OCI-LY7 (cell line): ENCODE measurements at regions not wholly inside any gene's neighbourhood (a gene's known extent, or its start where the extent isn't known, plus 50 kb on each side); places are given as distances from the start of the nearest gene placed in this dataset.
"Not testable (repeated sequence)": the region's sequence is repeated elsewhere in the genome, so short reads cannot be mapped to it uniquely, and the experiment has no call there.

ENCODE experiments used
- BruUV-seq: library from RNA; stranded (reverse); fragments of 400-500 nt; replicated peaks from 2 replicates; lab custom pipeline; 2021; lab: Mats Ljungman, UMichigan
- CTCF ChIA-PET: fragments of 300-600 bp; sonication (Branson Sonifier 250); formaldehyde crosslinking; loops from one replicate; lab custom pipeline; 2022; ENCODE audit warnings: antibody characterized with exemption; ENCODE audit not compliant: unreplicated experiment; lab: Charles Lee
- POLR2A ChIA-PET: fragments of 300-600 bp; sonication (Branson Sonifier 250); formaldehyde crosslinking; loops from one replicate; lab custom pipeline; 2022; ENCODE audit warnings: antibody characterized with exemption; lab: Charles Lee
- DNase-seq: peaks from one replicate; pipeline ENCODE4 v3.0.0-alpha.2; 2015; ENCODE audit warnings: low spot score
- H2AFZ ChIP-seq: fragments of 200-600 bp; sonication (generic), shearing (Covaris generic); 2 replicates; pipeline ENCODE4 v1.6.1; 2014; ENCODE audit warnings: mild to moderate bottlenecking, antibody characterized with exemption, low read length, moderate library complexity
- H3K27ac ChIP-seq: fragments of 200-600 bp; sonication (generic); 2 replicates; pipeline ENCODE4 v1.5.1; 2014; ENCODE audit warnings: mixed run types, low read depth, mild to moderate bottlenecking, moderate library complexity, low read length, inconsistent platforms; ENCODE audit not compliant: poor library complexity, severe bottlenecking
- H3K36me3 ChIP-seq: fragments of 200-600 bp; sonication (generic); 2 replicates; pipeline ENCODE4 v1.6.1; 2014; ENCODE audit warnings: mild to moderate bottlenecking, antibody characterized with exemption, low read length, moderate library complexity, mixed read lengths; ENCODE audit not compliant: insufficient read depth
- H3K4me1 ChIP-seq: fragments of 200-600 bp; sonication (generic); 2 replicates; pipeline ENCODE4 v1.5.1; 2014; ENCODE audit warnings: mild to moderate bottlenecking, low read length; ENCODE audit not compliant: insufficient read depth, poor library complexity, severe bottlenecking
- H3K4me2 ChIP-seq: fragments of 200-600 bp; sonication (generic); 2 replicates; pipeline ENCODE4 v1.6.1; 2014; ENCODE audit warnings: mild to moderate bottlenecking, low read length
- H3K4me3 ChIP-seq: fragments of 200-600 bp; sonication (generic); 2 replicates; pipeline ENCODE4 v1.5.1; 2014; ENCODE audit warnings: mild to moderate bottlenecking, low read depth, low read length; ENCODE audit not compliant: poor library complexity, severe bottlenecking
- H3K79me2 ChIP-seq: fragments of 200-600 bp; sonication (generic); 2 replicates; pipeline ENCODE4 v1.6.1; 2016; ENCODE audit warnings: low read depth, mild to moderate bottlenecking, low read length, moderate library complexity, mixed read lengths; ENCODE audit not compliant: insufficient read depth
- H3K9me2 ChIP-seq: fragments of 200-600 bp; sonication (generic); 2 replicates; pipeline ENCODE4 v1.6.1; 2016; ENCODE audit warnings: mild to moderate bottlenecking, low read length, mixed read lengths; ENCODE audit not compliant: insufficient read depth
- H3K9me3 ChIP-seq: fragments of 200-600 bp; sonication (generic); 2 replicates; pipeline ENCODE4 v1.6.1; 2014; ENCODE audit warnings: mild to moderate bottlenecking, mixed run types, low read length, mixed read lengths
- H4K20me1 ChIP-seq: fragments of 200-600 bp; sonication (generic); 2 replicates; pipeline ENCODE4 v1.6.1; 2014; ENCODE audit warnings: mild to moderate bottlenecking, antibody characterized with exemption, low read length, moderate library complexity, mixed read lengths; ENCODE audit not compliant: insufficient read depth
- EZH2phosphoT487 ChIP-seq: fragments of 200-600 bp; sonication (generic); IDR thresholded peaks from 2 replicates; pipeline ENCODE4 v1.6.1; 2018; ENCODE audit warnings: low read depth, borderline replicate concordance, mild to moderate bottlenecking, mixed run types, antibody characterized with exemption, low read length, moderate library complexity, mixed read lengths
- intact Hi-C: fragments of 100-400 bp; cut with micrococcal nuclease; formaldehyde crosslinking; loops from one replicate; pipeline ENCODE4 v1.10.0; 2022; ENCODE audit not compliant: unreplicated experiment
- TF ChIP-seq, protein P1 (sequence below): fragments of 200-600 bp; sonication (generic); conservative IDR thresholded peaks from 2 replicates; pipeline ENCODE4 v1.5.1; 2014; ENCODE audit warnings: mild to moderate bottlenecking, antibody characterized with exemption, low read length, moderate library complexity, mixed read lengths

DNA sequence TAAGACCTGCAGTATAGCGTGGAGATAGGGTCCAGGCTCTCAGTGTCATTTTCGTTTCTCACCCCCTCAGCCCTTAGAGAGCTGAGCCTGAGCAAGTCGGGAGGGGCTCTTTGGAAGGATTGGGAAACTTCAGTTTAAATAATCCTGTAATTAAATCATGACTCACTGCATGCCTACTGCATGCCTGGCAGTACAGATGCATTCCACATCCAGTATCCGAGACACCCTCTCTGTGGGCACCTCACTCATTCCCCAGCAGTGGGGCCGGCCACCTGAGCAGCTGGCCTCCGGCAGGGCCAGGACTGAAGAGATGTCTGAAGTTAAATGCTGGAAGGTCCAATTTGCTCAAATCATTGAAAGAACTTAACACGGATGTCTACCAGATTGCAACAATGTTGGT is 316.6 kb downstream of the THBS2 start:
- no peaks in the 10 kb centered on the region for H3K4me1 ChIP-seq
- CTCF ChIA-PET: no interaction called here
- no peaks in the 10 kb centered on the region for H3K9me2 ChIP-seq
- no peak overlapping the region for H2AFZ ChIP-seq
- no peaks in the 10 kb centered on the region for H3K9me3 ChIP-seq
- H4K20me1 ChIP-seq: no peaks in the 10 kb centered on the region
- H3K36me3 ChIP-seq: no peaks in the 10 kb centered on the region
- POLR2A ChIA-PET: no interaction called here
- TF ChIP-seq EZH2phosphoT487: no peak
- TF ChIP-seq, protein P1, sequence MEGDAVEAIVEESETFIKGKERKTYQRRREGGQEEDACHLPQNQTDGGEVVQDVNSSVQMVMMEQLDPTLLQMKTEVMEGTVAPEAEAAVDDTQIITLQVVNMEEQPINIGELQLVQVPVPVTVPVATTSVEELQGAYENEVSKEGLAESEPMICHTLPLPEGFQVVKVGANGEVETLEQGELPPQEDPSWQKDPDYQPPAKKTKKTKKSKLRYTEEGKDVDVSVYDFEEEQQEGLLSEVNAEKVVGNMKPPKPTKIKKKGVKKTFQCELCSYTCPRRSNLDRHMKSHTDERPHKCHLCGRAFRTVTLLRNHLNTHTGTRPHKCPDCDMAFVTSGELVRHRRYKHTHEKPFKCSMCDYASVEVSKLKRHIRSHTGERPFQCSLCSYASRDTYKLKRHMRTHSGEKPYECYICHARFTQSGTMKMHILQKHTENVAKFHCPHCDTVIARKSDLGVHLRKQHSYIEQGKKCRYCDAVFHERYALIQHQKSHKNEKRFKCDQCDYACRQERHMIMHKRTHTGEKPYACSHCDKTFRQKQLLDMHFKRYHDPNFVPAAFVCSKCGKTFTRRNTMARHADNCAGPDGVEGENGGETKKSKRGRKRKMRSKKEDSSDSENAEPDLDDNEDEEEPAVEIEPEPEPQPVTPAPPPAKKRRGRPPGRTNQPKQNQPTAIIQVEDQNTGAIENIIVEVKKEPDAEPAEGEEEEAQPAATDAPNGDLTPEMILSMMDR: no peak
- intact Hi-C loops: no loop called here
- H3K4me3 ChIP-seq: no peak overlapping the region
- H3K27ac ChIP-seq: no peak overlapping the region
- BruUV-seq: no TSS peak
- DNase-seq: no peak
- no peaks in the 10 kb centered on the region for H3K79me2 ChIP-seq
- H3K4me2 ChIP-seq: no peak overlapping the region

DNA sequence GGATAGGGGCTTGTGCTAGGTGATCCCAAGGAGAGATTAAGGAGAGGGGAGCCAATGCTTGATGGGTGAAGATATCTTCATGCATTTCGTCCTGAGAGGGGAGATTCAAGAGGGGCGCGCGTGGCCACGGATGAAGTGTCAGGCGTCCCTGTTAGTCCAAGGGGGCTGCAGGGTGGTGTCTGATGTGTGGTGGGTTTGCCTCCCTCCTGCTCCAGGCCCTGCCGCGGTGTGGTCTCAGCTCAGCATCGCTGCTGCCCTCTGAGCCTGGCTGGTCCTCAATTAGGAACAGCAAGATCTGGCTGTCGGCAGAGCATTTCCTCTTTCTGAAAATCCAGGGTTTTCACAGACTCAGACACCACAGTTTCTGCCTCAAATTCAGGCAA is 318.0 kb downstream of the THBS2 start:
- H3K27ac ChIP-seq: no peak overlapping the region
- H3K4me2 ChIP-seq: no peak overlapping the region
- no peak for DNase-seq
- ChIA-PET POLR2A (no interaction called here), CTCF (no interaction called here)
- no peaks in the 10 kb centered on the region for H4K20me1 ChIP-seq
- H3K36me3 ChIP-seq: no peaks in the 10 kb centered on the region
- no peaks in the 10 kb centered on the region for H3K9me3 ChIP-seq
- no peak overlapping the region for H3K4me3 ChIP-seq
- no peaks in the 10 kb centered on the region for H3K4me1 ChIP-seq
- H3K79me2 ChIP-seq: no peaks in the 10 kb centered on the region
- intact Hi-C loops: no loop called here
- H2AFZ ChIP-seq: no peak overlapping the region
- no TSS peak for BruUV-seq
- TF ChIP-seq, protein P1: no peak
- no peak for TF ChIP-seq EZH2phosphoT487
- no peaks in the 10 kb centered on the region for H3K9me2 ChIP-seq

DNA sequence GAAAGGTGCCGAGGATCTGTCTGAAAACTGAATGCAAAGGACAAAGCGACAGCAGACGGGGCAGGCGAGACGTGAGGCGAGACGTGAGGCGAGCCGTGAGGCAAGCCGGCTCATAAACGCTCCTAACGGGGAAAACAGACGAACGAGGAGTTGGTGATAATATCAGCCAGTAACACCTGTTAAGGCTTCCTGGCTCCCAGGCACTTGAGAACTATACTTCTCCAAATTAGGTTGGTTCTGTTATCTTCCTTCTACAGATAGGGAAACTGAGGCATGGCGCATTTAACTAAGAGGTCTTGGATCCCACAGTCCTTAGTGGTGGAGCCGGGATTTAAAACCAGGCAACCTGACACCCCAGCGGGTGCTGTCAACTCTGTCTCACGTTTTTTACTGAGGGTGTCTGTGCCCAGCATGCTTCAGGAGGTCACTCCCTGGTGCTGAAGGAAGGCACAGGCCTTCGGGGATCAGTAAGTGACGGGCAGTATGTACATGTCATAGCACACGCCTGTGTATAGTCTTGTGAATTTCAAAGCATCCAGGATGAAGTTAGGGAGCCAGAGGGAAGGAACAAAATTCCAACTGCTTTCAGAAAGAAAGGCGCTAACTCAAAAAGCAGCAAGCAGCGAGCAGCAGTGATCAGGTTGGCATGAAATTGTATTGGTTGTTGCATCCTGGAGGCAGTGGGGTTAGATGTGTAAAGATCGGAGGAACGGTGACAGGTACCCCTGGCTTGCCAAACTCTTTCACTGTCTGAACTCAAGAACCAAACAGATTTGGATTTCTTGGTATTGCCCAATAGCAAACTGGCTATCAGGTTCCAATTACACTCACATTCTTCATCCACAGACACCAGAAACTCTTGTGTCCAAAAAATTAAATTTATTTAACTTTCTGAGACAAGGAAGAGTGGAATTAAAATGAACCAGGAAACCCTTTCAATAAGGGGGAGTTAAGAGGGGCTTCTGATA is 318.7 kb downstream of the THBS2 start:
- no peaks in the 10 kb centered on the region for H4K20me1 ChIP-seq
- intact Hi-C loops: no loop called here
- no peak for DNase-seq
- no peak overlapping the region for H2AFZ ChIP-seq
- no peak for TF ChIP-seq EZH2phosphoT487
- TF ChIP-seq, protein P1: no peak
- no peak overlapping the region for H3K27ac ChIP-seq
- no peaks in the 10 kb centered on the region for H3K9me2 ChIP-seq
- POLR2A ChIA-PET: no interaction called here
- H3K79me2 ChIP-seq: no peaks in the 10 kb centered on the region
- no peaks in the 10 kb centered on the region for H3K9me3 ChIP-seq
- no peak overlapping the region for H3K4me3 ChIP-seq
- no peaks in the 10 kb centered on the region for H3K4me1 ChIP-seq
- CTCF ChIA-PET: no interaction called here
- no peaks in the 10 kb centered on the region for H3K36me3 ChIP-seq
- no peak overlapping the region for H3K4me2 ChIP-seq
- no TSS peak for BruUV-seq

DNA sequence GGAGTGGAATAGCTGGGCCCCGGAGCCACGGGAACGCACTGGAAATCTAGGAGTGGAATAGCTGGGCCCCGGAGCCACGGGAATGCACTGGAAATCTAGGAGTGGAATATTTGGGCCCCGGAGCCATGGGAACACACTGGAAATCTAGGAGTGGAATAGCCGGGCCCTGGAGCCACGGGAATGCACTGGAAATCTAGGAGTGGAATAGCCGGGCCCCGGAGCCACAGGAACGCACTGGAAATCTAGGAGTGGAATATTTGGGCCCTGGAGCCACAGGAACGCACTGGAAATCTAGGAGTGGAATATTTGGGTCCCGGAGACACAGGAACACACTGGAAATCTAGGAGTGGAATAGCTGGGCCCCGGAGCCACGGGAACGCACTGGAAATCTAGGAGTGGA is 321.5 kb downstream of the THBS2 start:
- POLR2A ChIA-PET, H3K4me3 ChIP-seq, H3K4me2 ChIP-seq, BruUV-seq, H3K36me3 ChIP-seq, H4K20me1 ChIP-seq, H3K4me1 ChIP-seq, DNase-seq, H2AFZ ChIP-seq, CTCF ChIA-PET, intact Hi-C loops, H3K79me2 ChIP-seq, H3K9me2 ChIP-seq, H3K27ac ChIP-seq, H3K9me3 ChIP-seq: not testable (repeated sequence)
